ENCODE measurements at regions not wholly inside any gene's neighbourhood (a gene's known extent, or its start where the extent isn't known, plus 50 kb on each side); places are given as distances from the start of the nearest gene placed in this dataset.

- DNase-seq (ENCODE audit: extremely low read depth in 1 of 2, low read depth in 1 of 2) = no peak
Observed at GRCh38 chr20:19945732-19946670, 71.2 kb upstream of the NAA20 start.

GRCh38 chr20:19947611-19948264, 69.4 kb upstream of the NAA20 start:
- no peak for DNase-seq (ENCODE audit: extremely low read depth in 1 of 2, low read depth in 1 of 2)

- no peak for DNase-seq (ENCODE audit: extremely low read depth in 1 of 2, low read depth in 1 of 2)
Observed at GRCh38 chr20:19949195-19949867, 67.8 kb upstream of the NAA20 start.

- no peak for DNase-seq (ENCODE audit: extremely low read depth in 1 of 2, low read depth in 1 of 2)
Observed at GRCh38 chr20:19950042-19950441, 67.1 kb upstream of the NAA20 start.

GRCh38 chr20:19952392-19952791, 64.8 kb upstream of the NAA20 start:
- DNase-seq (ENCODE audit: extremely low read depth in 1 of 2, low read depth in 1 of 2) = no peak

GRCh38 chr20:19953606-19954005, 63.6 kb upstream of the NAA20 start:
- DNase-seq (ENCODE audit: extremely low read depth in 1 of 2, low read depth in 1 of 2) = no peak

- DNase-seq (ENCODE audit: extremely low read depth in 1 of 2, low read depth in 1 of 2) = no peak
Observed at GRCh38 chr20:19956976-19957375, 60.2 kb upstream of the NAA20 start.

- no peak for DNase-seq (ENCODE audit: extremely low read depth in 1 of 2, low read depth in 1 of 2)
Observed at GRCh38 chr20:19958219-19958618, 58.9 kb upstream of the NAA20 start.

GRCh38 chr20:19958928-19959327, 58.2 kb upstream of the NAA20 start:
- DNase-seq (ENCODE audit: extremely low read depth in 1 of 2, low read depth in 1 of 2) = no peak

- DNase-seq (ENCODE audit: extremely low read depth in 1 of 2, low read depth in 1 of 2) = no peak
Observed at GRCh38 chr20:19960745-19961144, 56.4 kb upstream of the NAA20 start.

- no peak for DNase-seq (ENCODE audit: extremely low read depth in 1 of 2, low read depth in 1 of 2)
Observed at GRCh38 chr20:19961293-19961692, 55.9 kb upstream of the NAA20 start.

- no peak for DNase-seq (ENCODE audit: extremely low read depth in 1 of 2, low read depth in 1 of 2)
Observed at GRCh38 chr20:19962958-19963357, 54.2 kb upstream of the NAA20 start.

- no peak for DNase-seq (ENCODE audit: extremely low read depth in 1 of 2, low read depth in 1 of 2)
Observed at GRCh38 chr20:19964289-19965265, 52.6 kb upstream of the NAA20 start.

- DNase-seq (ENCODE audit: extremely low read depth in 1 of 2, low read depth in 1 of 2) = no peak
Observed at GRCh38 chr20:19966840-19967239, 50.3 kb upstream of the NAA20 start.

Measured in stimulated activated CD8-positive, alpha-beta memory T cell treated with anti-CD3 and anti-CD28 coated beads, Interleukin-7, amount 100 ng/mL, for 48 hours (primary cell).